GM19463 (cell line): ENCODE measurements at regions not wholly inside any gene's neighbourhood (a gene's known extent, or its start where the extent isn't known, plus 50 kb on each side); places are given as distances from the start of the nearest gene placed in this dataset.
A peak's percentile ranks its signal among the peaks of the same experiment; 100 is the strongest.

Experiments used
- ATAC-seq: cut with Tn5 transposase; IDR thresholded peaks from one replicate; pipeline ENCODE4 v1.9.1; 2021; ENCODE audit warnings: mild to moderate bottlenecking, moderate library complexity; ENCODE audit not compliant: unreplicated experiment

DNA sequence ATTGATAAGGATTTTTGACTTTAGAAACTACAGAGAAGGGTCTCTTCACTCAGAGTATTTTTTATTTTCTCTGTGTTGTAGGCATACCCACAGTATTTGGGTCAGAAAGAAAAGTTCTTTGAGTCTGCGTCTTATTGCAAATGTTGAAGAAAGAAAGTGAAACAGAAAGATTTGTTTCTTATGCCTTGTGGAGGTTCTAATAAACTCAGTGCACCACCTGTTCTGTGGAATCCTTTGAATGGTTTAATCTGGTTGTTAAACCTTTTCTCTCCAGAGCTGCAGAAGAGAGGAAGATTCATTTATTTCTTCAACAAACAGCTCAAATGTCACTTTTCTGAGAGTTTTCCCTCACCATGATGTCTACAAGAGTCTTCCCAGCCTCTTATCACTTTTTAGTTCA, 146.6 kb upstream of the PLEKHG7 start:
- ATAC-seq: no peak

DNA sequence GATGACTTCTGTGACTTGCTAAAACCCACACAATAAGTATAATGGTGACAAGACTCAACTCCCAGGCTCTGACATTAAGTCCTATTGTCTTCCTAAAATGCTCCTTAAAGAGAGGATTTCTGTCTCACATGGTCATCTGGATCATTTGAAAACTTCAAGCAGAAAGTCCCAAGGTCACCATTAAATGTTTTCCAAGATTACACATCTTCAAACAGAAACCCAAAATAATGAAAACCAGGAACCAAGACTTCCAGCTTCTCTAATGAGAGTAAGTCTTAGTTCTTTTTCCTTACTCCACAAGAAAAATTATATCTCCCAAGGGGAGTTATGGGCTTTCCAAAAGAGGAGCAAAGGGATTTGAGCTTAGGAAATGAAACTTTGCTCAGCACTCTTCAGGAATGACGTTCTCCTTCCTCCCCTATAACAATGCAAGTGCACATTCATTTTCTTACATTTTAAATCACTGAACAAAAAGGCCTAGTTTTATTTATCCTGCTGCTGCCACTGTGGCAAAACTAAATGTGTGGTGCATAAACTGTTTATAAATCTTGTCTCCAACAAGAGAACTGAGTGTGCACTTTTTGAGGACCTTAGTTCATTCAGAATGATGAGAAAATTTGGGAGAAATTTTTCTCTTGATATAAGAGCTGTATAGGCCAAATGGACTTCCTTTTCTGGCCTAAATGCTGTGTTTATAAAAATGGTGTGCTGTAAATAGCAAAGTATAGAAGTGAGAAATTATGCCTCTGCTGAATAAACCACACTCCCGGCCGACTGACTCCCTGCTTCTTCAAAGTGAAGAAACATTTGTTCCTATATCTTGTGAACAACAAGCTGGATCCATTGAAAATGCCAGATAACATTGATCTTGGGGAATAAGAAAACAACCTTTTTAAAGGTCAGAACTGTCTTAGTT, 148.4 kb upstream of the PLEKHG7 start:
- ATAC-seq: no peak

DNA sequence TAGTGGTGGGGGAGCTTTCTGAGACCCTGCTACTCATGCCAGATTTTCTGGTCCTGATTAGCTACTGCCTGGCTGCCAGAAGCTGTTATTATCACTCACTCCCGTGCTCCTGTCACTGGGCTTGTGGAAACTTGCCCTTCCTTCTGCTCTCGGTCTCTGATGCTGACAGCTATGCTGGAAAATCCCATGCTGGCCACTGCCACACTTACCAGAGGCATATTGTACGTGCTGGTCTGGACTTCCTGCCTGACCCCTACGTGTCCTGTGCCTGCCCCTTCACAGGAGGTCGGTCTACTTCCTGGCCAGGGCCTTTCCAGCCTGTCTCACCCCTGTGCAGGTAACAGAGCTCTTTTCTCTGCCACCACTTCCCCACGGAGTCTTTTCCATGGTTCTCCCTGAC, 149.4 kb upstream of the PLEKHG7 start:
- ATAC-seq: peak; percentile 37

DNA sequence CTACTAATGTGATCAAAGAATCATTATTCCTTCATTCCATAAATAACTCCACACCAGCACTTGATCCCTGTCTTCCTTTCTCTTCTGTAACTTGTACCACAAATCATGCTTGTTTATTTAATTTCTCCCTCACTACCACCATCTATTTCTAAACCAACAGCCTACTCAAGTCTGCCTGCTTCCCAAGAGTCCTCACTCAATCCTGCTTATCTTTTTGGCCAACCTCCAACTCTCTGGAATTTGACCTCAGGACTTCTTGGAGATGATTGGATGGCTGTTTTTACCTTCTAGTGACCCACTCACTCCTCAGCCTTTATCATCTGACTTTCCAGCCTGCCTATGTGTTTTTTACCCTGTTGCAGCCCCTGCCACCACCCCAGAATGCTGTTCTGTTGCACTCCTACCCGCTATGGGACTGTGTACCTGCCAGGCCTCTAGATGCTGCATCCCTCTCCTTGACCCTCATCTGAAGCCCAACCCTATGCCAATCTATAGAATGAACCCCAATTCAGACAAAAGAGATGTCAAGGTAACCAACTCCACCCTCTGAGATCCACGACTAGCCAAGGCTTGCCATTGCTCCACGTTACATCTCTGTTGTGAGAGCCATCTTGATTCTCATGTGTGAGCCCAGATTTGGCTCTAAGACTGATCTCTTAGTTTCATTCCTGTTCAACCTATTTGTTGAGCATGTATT, 150.2 kb upstream of the PLEKHG7 start:
- no peak for ATAC-seq

DNA sequence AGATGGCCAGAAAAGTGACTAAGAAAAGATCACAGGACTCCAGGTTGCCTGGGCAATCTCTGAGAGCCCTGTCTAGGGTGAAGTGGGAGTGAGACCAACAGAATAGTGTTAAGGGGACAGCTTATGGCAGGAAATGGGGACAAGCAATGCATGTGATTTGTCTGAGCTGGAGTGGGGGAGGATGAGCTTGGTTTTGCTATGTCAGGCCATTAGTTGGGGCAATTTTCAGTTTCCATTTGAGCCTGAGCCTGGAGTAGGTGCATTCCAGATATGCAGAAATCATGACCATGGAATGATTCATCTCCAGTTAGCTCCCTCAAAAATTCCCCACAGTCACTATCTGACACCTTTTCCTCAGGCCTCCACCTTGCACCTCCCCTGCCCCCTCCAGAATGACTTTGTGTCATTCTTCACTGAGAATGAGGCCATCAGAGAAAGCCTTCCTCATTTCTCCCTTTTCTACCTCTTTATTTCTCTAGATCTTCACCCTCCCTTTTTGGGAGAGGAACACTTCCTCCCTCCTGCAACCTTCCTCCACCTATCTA, 150.9 kb upstream of the PLEKHG7 start:
- peak; percentile 52 for ATAC-seq

DNA sequence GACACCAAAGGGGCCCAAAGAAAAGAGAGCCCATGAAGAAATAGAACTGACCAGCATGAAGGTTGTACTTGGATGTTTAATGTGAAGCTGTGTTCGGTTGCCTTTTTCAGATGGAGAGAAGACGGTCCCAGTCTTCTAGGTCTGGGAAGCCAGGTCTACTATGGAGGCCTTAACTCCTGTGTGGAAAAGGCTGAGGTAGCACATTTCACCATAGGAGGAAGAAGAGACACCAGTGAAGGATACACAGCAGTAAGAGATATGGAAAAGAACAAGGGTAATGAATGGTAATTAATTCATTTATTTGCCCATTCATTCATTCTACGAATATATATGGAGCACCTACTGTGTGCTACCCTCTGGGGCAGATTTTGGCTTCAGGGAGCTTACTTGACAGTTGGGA, 151.6 kb upstream of the PLEKHG7 start:
- ATAC-seq: no peak

DNA sequence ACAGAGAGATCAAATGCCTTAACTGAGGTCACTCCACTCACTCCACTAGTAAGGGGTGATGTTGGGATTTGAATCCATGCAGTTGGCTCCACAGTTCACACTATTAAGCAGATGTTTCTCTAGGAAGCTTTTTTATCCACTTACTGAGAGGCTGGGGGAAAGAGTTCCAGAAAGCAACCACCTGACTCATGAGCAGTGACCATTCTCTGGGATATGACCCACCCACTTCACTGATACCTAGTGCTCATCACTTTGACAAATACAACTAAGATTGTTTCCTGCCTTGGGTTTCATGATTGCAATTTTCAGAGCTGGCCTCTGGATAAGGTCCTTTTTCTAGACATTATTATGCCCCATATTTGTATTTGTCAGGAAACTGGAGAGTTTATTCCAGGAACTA, 152.1 kb upstream of the PLEKHG7 start:
- ATAC-seq: no peak

DNA sequence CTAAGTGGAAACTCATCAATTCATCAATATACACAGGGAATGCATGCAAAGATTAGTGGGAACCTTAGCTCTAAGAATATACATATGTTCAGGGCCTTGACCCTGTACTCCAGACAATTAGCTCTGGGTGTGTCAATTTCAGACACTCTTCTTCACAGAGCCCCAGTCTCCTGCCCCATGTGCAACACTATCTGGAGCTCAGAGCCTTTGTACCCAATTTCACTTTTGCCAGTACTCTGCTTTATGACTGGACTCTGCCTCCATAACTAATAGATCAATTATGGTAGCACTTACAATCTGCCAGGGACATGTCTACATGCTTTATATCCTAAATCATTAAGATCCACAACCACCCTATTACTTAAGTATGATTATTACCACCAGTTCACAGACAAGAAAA, 152.5 kb upstream of the PLEKHG7 start:
- no peak for ATAC-seq

DNA sequence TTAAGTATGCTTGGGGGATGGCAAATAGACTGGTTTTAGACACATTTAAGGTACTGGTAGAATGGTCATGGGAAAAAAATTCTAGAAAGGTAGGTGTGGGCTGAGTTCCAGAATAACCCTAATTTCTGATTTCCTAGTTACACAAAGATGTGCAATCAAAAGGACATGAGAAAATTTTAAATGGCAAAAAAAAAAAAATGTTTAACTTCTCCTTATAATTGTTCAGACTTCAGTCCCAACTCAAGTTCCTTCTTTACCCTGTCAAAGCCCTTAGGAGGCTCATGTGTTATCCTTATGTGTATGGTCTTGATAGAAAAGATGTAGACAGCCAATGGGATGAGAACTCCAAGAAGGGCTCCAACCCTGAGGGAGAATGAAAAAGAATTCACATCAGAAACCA, 153.3 kb upstream of the PLEKHG7 start:
- no peak for ATAC-seq

DNA sequence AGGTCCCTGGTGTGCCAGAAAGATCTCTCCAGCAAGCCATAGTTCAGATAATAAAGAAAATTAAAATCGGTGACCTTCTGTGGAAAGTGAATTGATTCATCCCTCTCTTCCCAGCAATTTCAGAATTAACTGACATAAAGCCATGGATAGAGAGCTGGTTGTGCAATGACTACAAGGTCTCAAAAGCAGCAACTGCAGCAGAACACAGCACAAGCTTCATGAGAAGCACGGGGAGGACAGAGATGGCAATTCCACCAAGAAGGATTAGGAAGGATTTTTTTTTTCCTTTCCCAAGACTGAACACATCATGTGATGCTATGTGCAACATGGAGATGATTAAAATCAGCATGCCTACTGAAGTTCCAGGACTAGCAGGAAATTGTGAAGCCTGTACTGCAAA, 154.9 kb upstream of the PLEKHG7 start:
- ATAC-seq: no peak

DNA sequence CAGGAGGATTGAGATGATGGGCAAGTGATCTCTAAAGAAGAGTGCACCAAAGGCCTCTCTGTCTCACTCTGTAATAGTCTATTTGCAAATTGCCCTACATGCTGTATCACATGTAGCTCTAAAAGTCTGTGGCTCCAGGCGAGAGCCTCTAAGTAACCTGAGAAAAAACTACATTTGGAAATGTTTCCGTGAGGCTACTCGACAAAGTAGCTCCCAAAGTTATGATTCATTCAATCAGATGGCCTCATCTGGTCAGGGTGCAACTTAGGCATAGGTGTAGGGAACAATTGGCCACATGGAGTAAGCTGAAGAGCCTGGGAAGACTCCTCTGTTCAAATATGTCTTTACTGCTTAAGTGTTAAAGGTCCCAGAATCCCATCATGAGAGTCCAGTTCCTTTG, 155.4 kb upstream of the PLEKHG7 start:
- ATAC-seq: peak; percentile 14

DNA sequence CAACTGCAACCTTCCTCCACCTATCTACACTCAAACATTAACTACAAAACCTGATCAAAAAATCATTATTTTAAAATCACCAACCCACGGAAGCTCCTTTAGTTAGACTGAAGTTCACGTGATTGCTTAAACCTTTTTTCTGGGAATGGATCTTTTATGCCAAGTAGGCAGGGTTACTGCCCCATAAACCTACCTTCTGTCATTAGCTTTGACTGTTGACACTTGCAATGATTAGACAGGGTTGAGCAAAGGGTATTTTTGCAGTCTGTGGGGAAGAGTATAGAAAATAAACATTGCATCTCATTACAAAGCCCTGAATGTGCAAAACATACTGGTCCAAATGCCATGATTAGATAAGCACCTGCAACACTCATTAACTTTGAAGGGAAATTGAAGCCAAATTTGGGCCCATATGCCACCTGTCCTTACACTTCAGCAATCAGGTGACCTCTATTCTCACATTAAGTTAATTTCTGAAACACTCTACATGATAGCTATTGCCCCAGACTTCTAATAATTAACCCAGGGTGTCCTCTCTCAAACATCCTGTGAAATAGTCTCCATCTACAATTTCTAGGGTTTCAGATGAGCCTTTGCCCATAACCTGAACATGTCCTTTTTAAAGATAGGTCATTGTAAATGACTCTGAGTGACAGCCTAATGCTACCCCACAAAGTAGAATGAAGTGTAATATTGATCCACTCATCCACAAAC, 156.0 kb upstream of the PLEKHG7 start:
- ATAC-seq: peak; percentile 68

DNA sequence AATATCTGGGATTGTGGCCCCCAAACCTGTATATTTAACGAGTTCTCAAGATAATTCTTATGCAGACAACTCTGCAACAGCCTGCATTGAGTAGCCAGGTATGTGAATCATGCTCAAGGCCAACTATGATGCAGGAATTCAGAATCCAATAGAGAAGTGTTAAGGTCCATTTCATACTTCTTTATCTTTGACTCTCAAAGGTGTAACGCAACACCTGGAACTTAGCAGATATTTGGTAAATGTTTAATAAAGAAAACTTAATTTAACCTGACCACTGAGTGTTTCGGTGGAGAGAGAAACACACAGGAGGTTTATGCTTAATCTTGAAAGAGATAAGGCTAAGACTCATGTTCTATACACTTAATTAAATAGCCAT, 156.5 kb upstream of the PLEKHG7 start:
- peak; percentile 17 for ATAC-seq

DNA sequence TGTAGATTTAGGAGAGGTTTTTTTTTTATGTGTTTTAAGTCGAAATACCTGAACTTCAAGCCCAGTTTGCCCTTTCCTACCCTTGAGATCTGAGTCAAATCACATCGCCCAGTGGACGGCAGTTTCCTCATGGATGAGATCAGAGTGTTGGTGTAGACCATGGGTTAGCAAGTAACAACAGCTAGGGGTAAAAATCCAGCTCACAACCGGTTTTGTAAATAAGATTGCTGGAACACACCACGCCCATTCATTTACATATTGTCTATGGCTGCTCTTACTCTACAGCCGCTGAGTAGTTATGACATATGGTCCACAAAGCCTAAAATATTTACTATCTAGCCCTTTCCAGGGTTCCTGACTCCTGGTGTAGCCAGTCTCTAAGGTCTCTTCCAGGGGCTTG, 158.5 kb upstream of the PLEKHG7 start:
- no peak for ATAC-seq

DNA sequence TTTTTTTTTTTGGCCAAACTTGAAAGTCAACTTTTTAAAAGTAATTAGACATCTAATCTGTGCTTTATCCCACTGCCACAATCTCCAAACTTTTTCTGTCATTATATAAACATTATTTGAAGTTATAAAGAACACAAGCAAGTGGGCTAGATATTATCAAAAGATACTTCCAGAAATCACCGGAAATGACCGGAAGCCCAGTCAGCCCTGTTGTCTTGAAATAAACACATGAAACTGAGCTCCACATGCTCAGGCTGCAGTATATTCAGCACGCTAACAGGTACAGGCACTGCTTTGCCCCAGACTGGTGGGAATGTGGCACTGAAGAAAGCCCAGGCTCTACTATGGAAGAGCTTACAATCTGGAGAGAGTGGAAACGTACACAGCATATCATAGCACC, 158.9 kb upstream of the PLEKHG7 start:
- ATAC-seq: no peak

DNA sequence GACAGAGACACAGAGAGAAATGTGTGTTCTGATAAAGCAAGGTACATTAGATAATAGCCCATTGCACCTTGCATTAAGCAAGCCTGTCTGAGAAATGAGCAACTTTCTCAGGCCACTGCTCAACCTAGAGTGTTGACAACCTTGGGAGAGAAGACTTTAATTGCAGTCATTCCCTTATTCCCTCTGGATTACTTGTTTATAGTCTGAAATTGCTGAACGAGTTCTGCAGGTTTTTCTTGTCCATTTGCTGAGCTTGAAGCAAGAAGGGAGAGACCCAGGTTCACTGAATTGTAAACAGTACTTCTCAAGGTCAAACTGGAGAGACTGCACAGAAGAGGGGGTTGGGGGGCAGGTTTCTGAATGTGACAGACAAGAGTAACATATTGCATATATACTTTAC, 159.4 kb upstream of the PLEKHG7 start:
- ATAC-seq: no peak

DNA sequence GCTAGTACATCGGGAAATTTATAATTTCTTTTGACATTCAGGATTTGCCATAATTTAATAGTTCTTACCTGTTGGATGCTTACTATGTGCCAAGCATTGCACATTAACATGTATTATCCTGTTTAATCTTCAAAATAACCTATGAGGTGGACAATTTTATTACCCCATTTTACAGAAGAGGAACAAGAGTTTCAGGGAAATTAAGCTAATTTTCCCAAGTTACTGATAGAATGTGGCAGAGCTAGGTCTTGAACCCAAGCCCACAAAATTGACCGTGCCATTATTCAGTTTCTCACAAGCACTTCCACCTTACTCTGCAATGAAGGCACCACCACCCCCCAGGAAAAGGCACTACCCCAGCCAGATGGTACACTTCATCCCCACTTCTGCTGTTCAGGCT, 161.1 kb upstream of the PLEKHG7 start:
- ATAC-seq: no peak

DNA sequence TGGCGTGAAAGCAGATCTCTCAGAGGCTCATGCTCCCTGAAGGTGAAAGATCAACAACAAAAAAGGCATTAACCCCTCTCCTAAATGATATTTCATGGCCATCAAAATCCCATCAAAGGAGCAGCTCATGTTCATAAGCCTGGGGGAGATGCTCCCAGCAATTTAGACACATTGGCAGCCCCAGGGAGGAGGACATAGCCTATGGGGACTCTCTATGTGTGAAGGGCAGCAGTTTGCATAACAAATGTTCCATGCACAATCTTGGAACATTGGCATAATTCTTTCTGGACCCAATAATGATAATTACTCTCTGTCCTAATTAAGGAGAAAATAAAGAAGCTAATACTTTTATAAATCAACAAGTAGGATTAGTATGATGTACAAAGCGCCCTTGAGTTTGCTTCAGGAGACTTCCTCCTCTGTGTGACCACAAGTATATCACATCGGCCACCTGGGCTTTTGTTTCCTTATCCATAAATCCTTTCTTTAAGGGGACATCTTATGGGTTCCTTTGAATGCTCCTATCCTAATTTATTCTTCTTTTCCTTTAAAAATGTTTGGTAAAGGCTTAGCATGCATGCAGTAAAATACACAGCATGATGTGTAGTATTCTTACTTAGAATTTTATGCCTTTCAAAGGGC, 161.9 kb upstream of the PLEKHG7 start:
- no peak for ATAC-seq

DNA sequence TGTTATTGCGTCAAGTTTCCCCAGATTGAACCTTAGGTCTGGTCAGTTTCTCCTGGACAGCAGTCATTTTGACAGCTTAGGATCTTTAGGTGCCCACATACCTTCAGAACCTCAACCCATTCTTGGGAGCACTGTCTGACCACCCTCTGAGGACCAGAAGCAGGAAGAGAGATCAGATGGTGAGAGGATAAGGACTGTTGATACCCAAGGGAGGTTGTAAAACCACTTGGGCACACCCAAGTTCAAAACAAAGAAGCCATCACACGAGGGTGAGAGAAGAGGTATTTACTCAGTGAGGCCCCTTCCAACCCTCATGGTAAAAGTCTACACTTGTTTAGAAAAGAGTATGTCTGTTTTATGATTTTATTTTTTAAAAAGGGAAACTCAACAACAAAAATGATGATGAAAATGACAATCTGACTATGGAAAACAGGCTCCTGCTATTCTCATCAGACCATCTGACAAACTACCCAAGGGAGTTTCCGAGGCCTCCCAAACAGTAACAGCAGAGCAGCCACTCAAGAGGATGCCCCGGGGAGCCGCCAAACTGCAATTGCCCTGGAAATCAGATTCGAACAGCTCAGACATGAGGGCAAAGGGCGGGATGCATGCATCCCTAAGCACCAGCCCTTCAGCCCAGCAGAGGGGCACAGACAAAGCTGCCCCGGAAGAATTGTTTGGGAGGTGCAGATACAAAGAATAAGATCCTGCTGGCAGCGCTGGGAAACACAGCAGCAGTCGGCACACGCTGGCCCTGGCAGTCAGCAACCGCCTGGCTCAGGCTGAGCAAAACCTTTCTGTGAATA, 162.6 kb upstream of the PLEKHG7 start:
- peak; percentile 35 for ATAC-seq

DNA sequence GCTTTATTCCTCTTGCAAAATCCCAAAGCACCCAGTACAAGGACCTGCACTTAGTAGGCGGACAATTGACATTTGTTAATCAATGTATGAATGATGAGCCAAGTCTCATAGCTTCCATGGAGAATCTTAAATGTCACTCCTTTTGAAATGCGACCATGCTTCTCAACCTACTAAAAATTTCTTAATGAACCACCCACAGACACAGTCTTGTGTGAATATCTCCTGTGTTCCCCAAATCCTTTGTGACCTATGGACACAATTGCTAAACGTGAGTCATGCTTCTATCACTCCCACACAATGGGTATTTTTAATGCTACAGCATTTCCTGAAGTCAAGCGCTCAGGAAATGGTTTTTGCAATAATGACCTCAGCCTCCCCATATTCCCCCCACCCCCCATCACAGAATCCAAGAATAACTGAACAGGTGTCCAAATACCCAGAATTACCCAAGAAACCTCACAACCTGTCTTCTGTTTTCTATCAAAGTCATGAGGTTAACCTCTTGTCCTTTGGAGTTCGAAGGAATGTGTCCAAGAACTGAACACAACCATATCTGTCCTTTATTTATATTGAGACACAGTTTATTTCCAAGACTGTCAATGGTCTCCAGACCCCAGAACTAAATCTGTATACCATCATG, 163.6 kb upstream of the PLEKHG7 start:
- peak; percentile 37 for ATAC-seq
